ENCODE measurements at regions not wholly inside any gene's neighbourhood (a gene's known extent, or its start where the extent isn't known, plus 50 kb on each side); places are given as distances from the start of the nearest gene placed in this dataset.

- TF ChIP-seq CTCF (IDR thresholded peaks at IDR 0.05) = no peak
- TF ChIP-seq POLR2A (IDR thresholded peaks at IDR 0.05) = no peak
- no peak for TF ChIP-seq EP300 (IDR thresholded peaks at IDR 0.05)
These were observed 61.1 kb upstream of the SLC35C1 start for GRCh38 chr11:45743556-45744468.
